GM12878 (cell line): ENCODE measurements at regions not wholly inside any gene's neighbourhood (a gene's known extent, or its start where the extent isn't known, plus 50 kb on each side); places are given as distances from the start of the nearest gene placed in this dataset.

Experiments
- ATAC-seq: fragments of 200-7000 bp; cut with Tn5 transposase; 3 replicates; pipeline ENCODE4 v1.9.1; 2020; ENCODE audit warnings: mild to moderate bottlenecking, moderate library complexity
- BruUV-seq: library from RNA; stranded (reverse); fragments of 400-500 nt; replicated peaks from 2 replicates; lab custom pipeline; 2021; lab: Mats Ljungman, UMichigan
- CTCF ChIA-PET: fragments of 300-600 bp; sonication (Branson Sonifier 250); formaldehyde crosslinking; extraction: SDS; loops from one replicate; lab custom pipeline; 2021; ENCODE audit warnings: inconsistent platforms; lab: Yijun Ruan, JAX
- POLR2A ChIA-PET: fragments of 350-600 bp; formaldehyde crosslinking; extraction: SDS; loops from one replicate; lab custom pipeline; 2021; ENCODE audit warnings: inconsistent platforms; lab: Charles Lee
- RAD21 ChIA-PET: fragments of 300-600 bp; sonication (Branson Sonifier 250); formaldehyde crosslinking; loops from one replicate; lab custom pipeline; 2023; ENCODE audit warnings: antibody characterized with exemption; ENCODE audit not compliant: unreplicated experiment; lab: Charles Lee
- SMC1A ChIA-PET: fragments of 300-600 bp; sonication (Branson Sonifier 250); formaldehyde crosslinking; loops from one replicate; lab custom pipeline; 2023; ENCODE audit not compliant: unreplicated experiment, uncharacterized antibody; lab: Charles Lee
- DNase-seq: peaks from one replicate; pipeline ENCODE4 v3.0.0-alpha.2; 2011; ENCODE audit warnings: low read depth, low spot score
- FAIRE-seq: peaks from 3 replicates; lab custom pipeline; 2011; peaks lifted over from hg19 to GRCh38; lab: Jason Lieb, UNC
- H2AFZ ChIP-seq: 2 replicates; pipeline ENCODE4 v1.6.0; 2011; ENCODE audit warnings: low read depth, low read length, control low read depth; ENCODE audit not compliant: control insufficient read depth
- H3K27ac ChIP-seq: 2 replicates; pipeline ENCODE4 v1.5.1; 2011; ENCODE audit warnings: control low read depth; ENCODE audit not compliant: control insufficient read depth, insufficient read depth
- H3K27me3 ChIP-seq, 2 experiments: replicated peaks in 1 of 2; 2 replicates each; pipeline versions ENCODE4 v1.6.0 to v1.6.1; 2011; ENCODE audit warnings: low read length in 1 of 2; ENCODE audit not compliant: control insufficient read depth in 2 of 2, insufficient read depth in 2 of 2
- H3K36me3 ChIP-seq, 2 experiments: 2 replicates each; pipeline ENCODE4 v1.5.1; 2011; ENCODE audit warnings: low read length in 1 of 2; ENCODE audit not compliant: control insufficient read depth in 2 of 2, insufficient read depth in 2 of 2
- H3K4me1 ChIP-seq: 2 replicates; pipeline ENCODE4 v1.6.1; 2011; ENCODE audit warnings: mild to moderate bottlenecking, low read length, moderate library complexity, mixed read lengths; ENCODE audit not compliant: control insufficient read depth, insufficient read depth
- H3K4me2 ChIP-seq: 2 replicates; pipeline ENCODE4 v1.6.0; 2011; ENCODE audit warnings: control low read depth; ENCODE audit not compliant: control insufficient read depth, insufficient read depth
- H3K4me3 ChIP-seq: fragments of 200-600 bp; sonication (generic); 2 replicates; pipeline ENCODE4 v1.5.1; 2016
- H3K79me2 ChIP-seq: 2 replicates; pipeline ENCODE4 v1.6.0; 2011; ENCODE audit warnings: low read length; ENCODE audit not compliant: control insufficient read depth, insufficient read depth
- H3K9ac ChIP-seq: 2 replicates; pipeline ENCODE4 v1.8.0; 2011; ENCODE audit warnings: low read length, control low read depth, mixed read lengths; ENCODE audit not compliant: control insufficient read depth, insufficient read depth
- H3K9me3 ChIP-seq: replicated peaks from 3 replicates; pipeline ENCODE4 v1.5.1; 2011; ENCODE audit warnings: mild to moderate bottlenecking, low read length; ENCODE audit not compliant: control insufficient read depth, insufficient read depth
- H4K20me1 ChIP-seq: 2 replicates; pipeline ENCODE4 v1.6.0; 2011; ENCODE audit not compliant: control insufficient read depth, insufficient read depth
- CREB1 ChIP-seq: IDR thresholded peaks from 2 replicates; pipeline ENCODE4 v1.6.1; 2012; ENCODE audit warnings: low read depth, mild to moderate bottlenecking, inconsistent platforms
- EED ChIP-seq: sonication (generic); IDR thresholded peaks from 2 replicates; pipeline ENCODE4 v1.6.1; 2016; ENCODE audit warnings: antibody characterized with exemption, low read depth
- EP300 ChIP-seq, 2 experiments: fragments of 150-350 bp in 1 of 2; IDR thresholded peaks; 2 replicates each; pipeline ENCODE4 v1.6.1; 2011 to 2012; ENCODE audit warnings: low read depth in 2 of 2, low read length in 2 of 2, borderline replicate concordance in 1 of 2, improper control_type of control experiment in 1 of 2, inconsistent platforms in 1 of 2; ENCODE audit not compliant: control insufficient read depth in 1 of 2
- ETV6 ChIP-seq, 2 experiments: fragments of 450-650 bp in 1 of 2; IDR thresholded peaks in 1 of 2; conservative IDR thresholded peaks in 1 of 2; 2 replicates each; pipeline ENCODE4 v1.6.1; 2014; ENCODE audit warnings: antibody characterized with exemption in 1 of 2, borderline replicate concordance in 1 of 2, low read depth in 1 of 2, mild to moderate bottlenecking in 1 of 2, moderate library complexity in 1 of 2
- NR2C1 ChIP-seq: fragments of 450-650 bp; IDR thresholded peaks from 2 replicates; pipeline ENCODE4 v1.6.1; 2017; ENCODE audit warnings: antibody characterized with exemption, mild to moderate bottlenecking, moderate library complexity
- NR2F1 ChIP-seq: fragments of 450-650 bp; conservative IDR thresholded peaks from 2 replicates; pipeline ENCODE4 v1.6.1; 2017; ENCODE audit warnings: mild to moderate bottlenecking
- PML ChIP-seq: IDR thresholded peaks from 2 replicates; pipeline ENCODE4 v1.6.1; 2012; ENCODE audit warnings: low read length, inconsistent platforms
- POLR2AphosphoS5 ChIP-seq: IDR thresholded peaks from 2 replicates; pipeline ENCODE4 v1.6.1; 2011; ENCODE audit warnings: mild to moderate bottlenecking, low read length, inconsistent platforms
- RAD51 ChIP-seq: fragments of 450-650 bp; IDR thresholded peaks from 2 replicates; pipeline ENCODE4 v1.6.1; 2016; ENCODE audit warnings: moderate library complexity, mild to moderate bottlenecking, inconsistent platforms
- SPI1 ChIP-seq: IDR thresholded peaks from 2 replicates; pipeline ENCODE4 v1.6.1; 2011; ENCODE audit warnings: low read depth, mild to moderate bottlenecking, low read length, moderate library complexity, borderline replicate concordance; ENCODE audit not compliant: insufficient read depth
- SREBF2 ChIP-seq: IDR thresholded peaks from 2 replicates; pipeline ENCODE4 v1.6.1; 2012; ENCODE audit warnings: mild to moderate bottlenecking, low read length
- STAT1 ChIP-seq: fragments of 450-650 bp; conservative IDR thresholded peaks from 2 replicates; pipeline ENCODE4 v1.6.1; 2014; ENCODE audit warnings: antibody characterized with exemption, mild to moderate bottlenecking
- TAF1 ChIP-seq: IDR thresholded peaks from 2 replicates; pipeline ENCODE4 v1.6.1; 2011; ENCODE audit warnings: mild to moderate bottlenecking, low read depth, low read length, borderline replicate concordance
- ZNF207 ChIP-seq: fragments of 450-650 bp; IDR thresholded peaks from 2 replicates; pipeline ENCODE4 v1.6.1; 2014; ENCODE audit warnings: antibody characterized with exemption, mild to moderate bottlenecking, borderline replicate concordance
- ZNF384 ChIP-seq: IDR thresholded peaks from 2 replicates; pipeline ENCODE4 v1.6.1; 2012; ENCODE audit warnings: low read depth, mild to moderate bottlenecking, low read length, improper control_type of control experiment, borderline replicate concordance
- ZNF622 ChIP-seq: fragments of 450-650 bp; IDR thresholded peaks from 2 replicates; pipeline ENCODE4 v1.6.1; 2017; ENCODE audit warnings: mild to moderate bottlenecking, inconsistent platforms
- WGBS: methylation state at CpG from one replicate; pipeline ENCODE4 v1.1.6; 2016; ENCODE audit warnings: low lambda C conversion rate; ENCODE audit not compliant: insufficient replicate concordance, insufficient coverage; ENCODE audit errors: missing lambda C conversion rate; 5-methylcytosine and 5-hydroxymethylcytosine counted together
- in situ Hi-C: fragments of 300-500 bp; cut with MboI; formaldehyde crosslinking; loops from 9 replicates; pipeline ENCODE4 v1.14.3; 2018; ENCODE audit warnings: mixed read lengths
- intact Hi-C: fragments of 100-400 bp; cut with micrococcal nuclease; formaldehyde crosslinking; loops from one replicate; pipeline ENCODE4 v1.14.2; 2022; ENCODE audit not compliant: unreplicated experiment
- TF ChIP-seq, protein P1 (sequence below): fragments of 450-650 bp; IDR thresholded peaks from 2 replicates; pipeline ENCODE4 v1.6.1; 2017; ENCODE audit warnings: mild to moderate bottlenecking, low read depth, inconsistent platforms; ENCODE audit not compliant: poor library complexity, severe bottlenecking
- TF ChIP-seq, protein P2 (sequence below): IDR thresholded peaks from 2 replicates; pipeline ENCODE4 v1.6.1; 2012; ENCODE audit warnings: low read depth, low read length, improper control_type of control experiment
- TF ChIP-seq, protein P3 (sequence below): IDR thresholded peaks from 2 replicates; pipeline ENCODE4 v1.6.1; 2011; ENCODE audit warnings: borderline replicate concordance, low read depth, mild to moderate bottlenecking, moderate library complexity, mixed read lengths, low read length; ENCODE audit not compliant: insufficient read depth; ENCODE audit errors: extremely low read length

DNA sequence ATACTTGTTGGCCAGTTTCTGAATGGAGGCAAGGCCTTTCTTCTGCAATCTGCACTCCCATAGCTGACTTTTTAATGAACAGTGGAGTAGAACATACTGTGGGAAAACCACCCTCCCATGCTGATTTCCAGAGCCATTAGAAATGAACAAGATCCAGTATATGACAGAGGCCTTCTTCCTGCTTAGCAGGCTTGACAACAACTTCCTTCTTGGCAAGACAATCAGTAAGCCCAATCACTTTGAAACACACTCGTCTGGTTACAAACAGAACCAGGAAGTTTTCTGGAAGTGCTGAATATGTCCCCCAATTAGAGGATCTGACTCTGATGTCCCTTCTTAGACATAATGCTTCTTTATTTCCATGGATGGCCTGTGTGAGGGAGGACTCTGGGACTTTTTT, 103.4 kb downstream of the SAMD9 start:
- Histone ChIP-seq H3K4me2 (no peak overlapping the region), H3K9ac (no peak overlapping the region), H3K9me3 (no peaks in the 10 kb centered on the region), H3K4me3 (no peak overlapping the region), H2AFZ (no peak overlapping the region; the same call in none of the 2 replicates), H3K36me3 (no peaks in the 10 kb centered on the region), H3K79me2 (no peaks in the 10 kb centered on the region), H3K4me1 (no peaks in the 10 kb centered on the region), H3K27ac (no peak overlapping the region), H3K27me3 (no peaks in the 10 kb centered on the region), H4K20me1 (no peaks in the 10 kb centered on the region)
- in situ Hi-C loops, result no loop called here
- intact Hi-C loops, result no loop called here
- SMC1A ChIA-PET, result no interaction called here
- FAIRE-seq (no peak), DNase-seq (no peak), ATAC-seq (no peak)
- RAD21 ChIA-PET, result no interaction called here
- no TSS peak for BruUV-seq
- CTCF ChIA-PET, result no interaction called here
- TF ChIP-seq POLR2AphosphoS5 (no peak), RAD51 (no peak), TAF1 (no peak), ZNF622 (no peak), EED (no peak), NR2C1 (no peak), ZNF384 (no peak), SREBF2 (no peak), EP300 (IDR thresholded peaks at IDR 0.05; ENCODE audit: borderline replicate concordance in 1 of 2, control insufficient read depth in 1 of 2, low read depth in 2 of 2, low read length in 2 of 2) (no peak), SPI1 (no peak), NR2F1 (no peak), ZNF207 (no peak), ETV6 (conservative IDR thresholded peaks at IDR 0.05 in 1 of 2, IDR thresholded peaks at IDR 0.05 in 1 of 2; ENCODE audit: borderline replicate concordance in 1 of 2, low read depth in 1 of 2) (no peak), STAT1 (no peak), CREB1 (no peak), PML (no peak)
- TF ChIP-seq, protein P1, sequence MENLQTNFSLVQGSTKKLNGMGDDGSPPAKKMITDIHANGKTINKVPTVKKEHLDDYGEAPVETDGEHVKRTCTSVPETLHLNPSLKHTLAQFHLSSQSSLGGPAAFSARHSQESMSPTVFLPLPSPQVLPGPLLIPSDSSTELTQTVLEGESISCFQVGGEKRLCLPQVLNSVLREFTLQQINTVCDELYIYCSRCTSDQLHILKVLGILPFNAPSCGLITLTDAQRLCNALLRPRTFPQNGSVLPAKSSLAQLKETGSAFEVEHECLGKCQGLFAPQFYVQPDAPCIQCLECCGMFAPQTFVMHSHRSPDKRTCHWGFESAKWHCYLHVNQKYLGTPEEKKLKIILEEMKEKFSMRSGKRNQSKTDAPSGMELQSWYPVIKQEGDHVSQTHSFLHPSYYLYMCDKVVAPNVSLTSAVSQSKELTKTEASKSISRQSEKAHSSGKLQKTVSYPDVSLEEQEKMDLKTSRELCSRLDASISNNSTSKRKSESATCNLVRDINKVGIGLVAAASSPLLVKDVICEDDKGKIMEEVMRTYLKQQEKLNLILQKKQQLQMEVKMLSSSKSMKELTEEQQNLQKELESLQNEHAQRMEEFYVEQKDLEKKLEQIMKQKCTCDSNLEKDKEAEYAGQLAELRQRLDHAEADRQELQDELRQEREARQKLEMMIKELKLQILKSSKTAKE, result no peak
- TF ChIP-seq, protein P2, sequence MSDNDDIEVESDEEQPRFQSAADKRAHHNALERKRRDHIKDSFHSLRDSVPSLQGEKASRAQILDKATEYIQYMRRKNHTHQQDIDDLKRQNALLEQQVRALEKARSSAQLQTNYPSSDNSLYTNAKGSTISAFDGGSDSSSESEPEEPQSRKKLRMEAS, result no peak
- TF ChIP-seq, protein P3, sequence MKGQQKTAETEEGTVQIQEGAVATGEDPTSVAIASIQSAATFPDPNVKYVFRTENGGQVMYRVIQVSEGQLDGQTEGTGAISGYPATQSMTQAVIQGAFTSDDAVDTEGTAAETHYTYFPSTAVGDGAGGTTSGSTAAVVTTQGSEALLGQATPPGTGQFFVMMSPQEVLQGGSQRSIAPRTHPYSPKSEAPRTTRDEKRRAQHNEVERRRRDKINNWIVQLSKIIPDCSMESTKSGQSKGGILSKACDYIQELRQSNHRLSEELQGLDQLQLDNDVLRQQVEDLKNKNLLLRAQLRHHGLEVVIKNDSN, result no peak
- 0% methylated on average over 1 of the region's 1 CpG for WGBS
- POLR2A ChIA-PET, result no interaction called here
